COR-L47 (cell line): ENCODE measurements at regions not wholly inside any gene's neighbourhood (a gene's known extent, or its start where the extent isn't known, plus 50 kb on each side); places are given as distances from the start of the nearest gene placed in this dataset.

Source experiments
- DNase-seq: peaks from one replicate; lab custom pipeline; 2025; lab: John Stamatoyannopoulos, UW

DNA sequence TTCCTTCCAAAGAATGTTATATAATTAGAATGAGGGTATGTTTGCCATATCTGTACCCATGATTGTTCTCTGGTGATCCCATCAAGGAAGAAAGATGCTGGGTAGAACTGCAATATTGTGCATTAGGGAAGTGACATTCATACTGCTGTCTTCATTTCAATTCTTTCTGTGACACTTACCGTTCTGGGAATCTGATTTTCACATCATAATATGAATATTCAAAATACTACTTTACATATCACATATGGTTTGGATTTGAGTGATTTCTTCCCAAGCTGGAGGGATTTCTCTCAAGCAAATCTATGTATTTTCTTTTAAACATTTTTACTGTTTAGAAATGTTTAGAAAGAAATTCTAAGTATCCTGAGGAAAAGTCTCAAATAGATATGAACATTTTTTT is 168.4 kb upstream of the DDX18 start:
- no peak for DNase-seq

DNA sequence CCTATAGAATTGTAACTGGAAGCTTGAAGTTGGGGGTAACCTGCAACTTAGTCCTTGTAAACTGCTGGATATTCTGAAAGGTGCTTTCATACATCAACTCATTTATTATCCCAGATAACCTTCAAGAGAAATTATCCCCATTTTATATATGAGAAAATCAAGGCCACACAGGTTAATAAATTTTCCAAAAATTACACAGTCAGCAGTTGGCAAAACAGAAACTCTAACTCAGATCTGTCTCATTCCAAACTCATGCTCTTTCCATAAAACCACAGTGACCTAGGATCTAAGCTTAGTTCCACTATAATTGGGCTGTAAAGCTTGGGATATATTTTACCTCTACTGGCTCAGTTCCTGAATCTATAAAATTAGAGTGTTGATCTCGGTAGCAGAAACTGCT is 167.6 kb upstream of the DDX18 start:
- no peak for DNase-seq

- DNase-seq, result no peak
Observed at GRCh38 chr2:117656546-117656945, 157.9 kb upstream of the DDX18 start.

GRCh38 chr2:117661619-117662018 is 152.9 kb upstream of the DDX18 start:
- no peak for DNase-seq

DNA sequence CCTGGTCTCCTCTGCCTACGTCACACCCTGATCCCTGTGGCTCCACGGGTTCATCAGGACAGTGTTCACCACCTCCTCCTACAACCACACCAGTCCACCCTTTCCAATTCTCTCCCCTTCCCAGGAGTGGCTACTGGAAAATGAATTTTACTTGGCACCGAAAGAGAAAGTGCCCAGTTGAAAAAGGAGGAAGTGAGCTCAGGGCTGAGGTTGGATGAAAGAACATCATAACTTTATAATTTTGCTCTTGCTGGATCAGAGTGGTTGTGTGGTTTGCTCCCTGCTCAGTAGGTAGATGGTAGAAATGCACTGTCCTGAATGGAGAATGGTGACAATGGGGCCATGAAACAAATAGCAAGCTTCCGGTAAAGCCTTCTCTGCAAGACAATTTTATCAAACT is 140.3 kb upstream of the DDX18 start:
- DNase-seq, result no peak

DNA sequence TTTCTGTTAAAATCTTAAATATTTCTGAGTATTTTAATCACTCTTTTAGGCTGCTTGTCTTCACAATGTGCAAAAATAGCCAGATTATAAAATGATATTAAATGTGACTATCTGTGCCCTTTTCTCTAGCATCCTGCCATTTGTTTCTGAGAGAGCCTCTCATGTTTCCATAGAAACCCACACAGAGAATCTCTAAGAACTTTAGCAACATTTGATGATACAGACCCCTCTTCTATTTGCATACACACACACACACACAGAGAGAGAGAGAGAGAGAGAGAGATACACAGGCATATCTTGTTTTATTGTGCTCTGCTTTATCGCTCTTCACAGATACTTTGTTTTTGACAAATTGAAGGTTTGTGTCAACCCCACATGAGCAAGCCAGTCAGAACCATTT is 134.5 kb upstream of the DDX18 start:
- DNase-seq, result no peak

- DNase-seq, result no peak
Observed at GRCh38 chr2:117684919-117685318, 129.6 kb upstream of the DDX18 start.

DNA sequence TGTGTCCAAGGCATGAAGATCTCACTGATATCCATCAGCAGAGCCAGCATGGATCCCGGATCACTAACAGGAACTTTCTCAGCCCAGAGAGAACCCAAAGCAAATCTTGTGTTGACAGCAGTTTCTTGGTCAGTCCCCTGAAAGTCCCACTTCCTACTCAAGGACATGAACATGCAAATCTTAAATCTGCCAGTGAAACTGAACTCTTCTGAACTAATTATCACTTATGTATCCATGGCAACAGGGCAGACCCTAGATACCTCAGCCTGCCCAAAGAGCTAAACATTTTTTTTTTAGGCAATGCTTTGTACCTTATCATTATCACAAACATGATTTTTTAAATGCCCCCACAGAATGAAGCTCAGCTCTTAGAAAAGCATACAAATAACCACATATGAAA is 127.8 kb upstream of the DDX18 start:
- DNase-seq, result no peak

DNA sequence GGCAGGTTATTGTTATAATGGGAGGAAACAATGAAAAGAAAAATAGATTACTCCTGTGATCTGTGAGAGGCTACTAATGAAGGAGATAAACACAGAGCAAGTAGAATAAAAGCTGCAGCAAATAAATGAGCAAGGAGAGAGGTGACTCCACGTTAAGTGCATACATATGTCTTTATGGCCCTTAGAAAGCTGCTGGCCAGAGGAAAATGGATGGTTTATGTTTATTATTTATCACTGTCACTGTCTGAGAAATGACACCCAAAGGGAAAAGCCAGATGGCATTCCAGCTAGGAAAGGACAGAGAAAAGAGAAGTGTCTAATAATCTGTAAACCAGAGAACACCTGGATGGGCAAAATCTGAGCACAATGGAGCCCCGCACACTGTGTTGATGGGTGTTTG is 122.9 kb upstream of the DDX18 start:
- no peak for DNase-seq

DNA sequence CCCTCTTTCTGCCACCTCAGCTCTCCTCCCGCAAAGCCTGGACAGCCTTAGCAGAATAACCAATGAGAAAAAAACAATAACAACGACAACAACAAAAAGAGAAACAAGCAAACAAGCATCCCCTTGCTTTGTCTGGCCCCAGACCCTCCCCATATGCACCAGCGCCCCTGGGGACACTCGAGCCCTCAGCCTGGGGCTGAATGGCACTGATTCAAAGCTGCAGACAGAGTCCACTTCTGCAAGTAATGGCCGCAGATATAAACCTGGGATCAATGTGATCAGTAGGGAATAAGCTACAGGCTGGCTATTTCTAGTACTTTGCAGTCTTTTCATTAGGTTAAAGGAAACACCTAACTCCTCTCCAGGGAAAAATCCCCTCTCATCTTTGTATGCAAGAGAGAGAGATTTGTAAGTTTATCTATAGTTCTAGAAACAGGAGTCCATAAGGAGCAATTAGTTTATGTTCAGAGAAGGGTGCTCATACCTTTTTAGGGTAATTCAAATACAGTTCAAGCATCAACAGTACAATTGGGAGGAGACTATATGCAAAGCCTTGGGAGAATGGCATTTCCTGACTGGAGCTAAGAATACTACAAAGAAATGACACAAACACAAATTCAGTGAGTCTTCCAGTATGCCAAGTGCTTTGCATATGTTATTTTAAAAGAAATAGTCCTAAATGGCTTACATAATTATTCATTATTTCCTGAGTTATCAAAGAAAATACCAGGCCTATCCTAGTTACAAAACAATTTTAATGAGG is 122.3 kb upstream of the DDX18 start:
- no peak for DNase-seq

- no peak for DNase-seq
Observed at GRCh38 chr2:117693154-117693553, 121.3 kb upstream of the DDX18 start.

DNA sequence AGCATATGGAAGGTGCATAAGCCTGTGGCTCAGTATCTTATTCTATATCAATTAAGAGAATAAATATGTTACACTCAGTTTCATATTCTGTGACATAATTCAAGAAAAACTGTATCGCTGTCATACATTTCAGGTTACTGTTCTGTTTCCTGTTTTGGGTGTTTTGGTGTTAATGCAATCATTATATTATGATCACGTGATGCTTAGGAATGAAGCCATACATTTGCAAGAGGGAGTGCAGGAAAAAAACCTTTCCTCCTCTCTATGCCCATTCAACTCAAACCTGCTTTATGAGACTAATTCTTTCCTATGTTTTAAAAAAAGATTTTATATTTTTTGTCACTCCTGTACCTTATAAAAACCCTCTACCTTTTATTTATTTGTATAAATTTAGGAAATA is 120.8 kb upstream of the DDX18 start:
- DNase-seq, result no peak

- DNase-seq, result no peak
Observed at GRCh38 chr2:117698287-117698686, 116.2 kb upstream of the DDX18 start.

GRCh38 chr2:117698819-117699218 is 115.7 kb upstream of the DDX18 start:
- no peak for DNase-seq

DNA sequence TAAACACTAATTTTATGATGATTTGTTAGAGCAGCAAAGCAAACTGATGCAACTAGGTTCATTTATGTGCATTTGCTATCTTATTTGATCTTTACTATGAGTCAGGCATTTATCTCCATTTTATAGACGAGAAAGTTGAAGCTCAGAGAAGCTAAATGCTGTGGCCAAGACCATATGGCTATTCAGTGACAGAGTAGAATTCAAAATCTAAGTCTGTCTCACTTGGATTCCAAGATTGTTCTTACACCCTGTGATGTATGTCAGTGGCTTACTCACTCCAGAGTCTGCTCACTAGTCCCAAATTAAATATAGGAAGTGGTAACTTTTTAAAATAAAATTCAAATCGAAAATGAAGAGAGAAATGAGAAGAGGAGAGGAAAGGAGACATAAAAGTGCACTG is 114.0 kb upstream of the DDX18 start:
- no peak for DNase-seq

GRCh38 chr2:117701365-117701764 is 113.1 kb upstream of the DDX18 start:
- DNase-seq, result no peak

GRCh38 chr2:117702098-117702497 is 112.4 kb upstream of the DDX18 start:
- DNase-seq, result no peak

- no peak for DNase-seq
Observed at GRCh38 chr2:117703858-117704257, 110.6 kb upstream of the DDX18 start.

DNA sequence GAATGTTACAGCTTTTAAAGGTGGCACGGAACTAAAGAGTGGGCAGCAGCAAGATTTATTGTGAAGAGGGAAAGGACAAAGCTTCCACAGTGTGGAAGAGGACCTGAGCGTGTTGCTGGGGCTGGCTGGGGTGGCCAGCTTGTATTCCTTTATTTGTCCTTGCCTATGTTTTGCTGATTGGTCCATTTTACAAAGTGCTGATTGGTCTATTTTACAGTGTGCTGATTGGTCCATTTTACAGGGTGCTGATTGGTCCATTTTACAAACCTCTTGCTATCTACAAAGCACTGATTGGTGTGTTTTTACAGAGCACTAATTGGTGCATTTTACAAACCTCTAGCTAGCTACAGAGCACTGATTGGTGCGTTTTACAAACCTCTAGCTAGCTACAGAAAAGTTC is 109.7 kb upstream of the DDX18 start:
- DNase-seq, result no peak

DNA sequence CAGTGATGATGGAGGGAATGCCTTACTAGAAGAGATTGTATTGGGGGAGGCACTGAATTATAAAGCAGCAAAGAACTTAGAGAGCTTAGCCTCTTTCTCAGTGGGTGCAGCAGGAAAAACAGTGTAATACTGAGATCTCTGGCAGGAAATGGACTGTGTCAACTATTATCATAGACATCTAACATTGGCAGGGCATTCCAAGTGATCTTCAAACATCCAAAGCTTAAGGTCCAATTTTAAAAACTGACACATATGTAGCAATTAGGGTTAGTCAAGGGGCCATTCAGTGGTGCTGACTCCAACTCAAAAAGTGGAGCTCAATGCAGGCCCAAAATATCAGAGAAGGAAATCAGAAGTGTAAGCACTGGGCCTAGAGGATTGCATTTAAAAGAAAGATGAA is 106.6 kb upstream of the DDX18 start:
- DNase-seq, result no peak

GRCh38 chr2:117712684-117713083 is 101.8 kb upstream of the DDX18 start:
- DNase-seq, result no peak

GRCh38 chr2:117714110-117714509 is 100.4 kb upstream of the DDX18 start:
- no peak for DNase-seq

GRCh38 chr2:117714745-117715417 is 99.6 kb upstream of the DDX18 start:
- DNase-seq, result no peak

DNA sequence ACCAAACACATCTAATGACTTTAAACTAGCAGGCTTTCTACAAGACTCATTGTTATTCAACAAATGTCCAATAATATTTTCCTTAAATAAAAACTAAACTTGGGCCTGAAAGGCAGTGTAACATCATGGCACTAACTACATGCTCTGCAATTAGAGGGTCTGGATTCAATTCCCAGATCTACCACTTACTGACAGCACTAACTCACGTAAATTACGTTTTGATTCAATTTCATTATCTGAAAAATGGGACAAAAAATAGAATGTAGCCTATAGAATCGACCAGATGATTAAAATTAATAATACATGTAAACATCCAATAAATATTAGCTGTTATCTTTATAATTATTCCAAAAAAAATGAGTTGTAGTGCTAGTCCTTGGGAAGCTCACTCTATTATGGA is 98.0 kb upstream of the DDX18 start:
- no peak for DNase-seq
